Panc1 (cell line): ENCODE measurements at regions not wholly inside any gene's neighbourhood (a gene's known extent, or its start where the extent isn't known, plus 50 kb on each side); places are given as distances from the start of the nearest gene placed in this dataset.

Experiments
- ATAC-seq: fragments of 200-7000 bp; cut with Tn5 transposase; 2 replicates; pipeline ENCODE4 v1.9.1; 2020; ENCODE audit warnings: mild to moderate bottlenecking, moderate library complexity
- BruUV-seq: library from RNA; stranded (reverse); fragments of 400-500 nt; replicated peaks from 2 replicates; lab custom pipeline; 2021; lab: Mats Ljungman, UMichigan
- CTCF ChIA-PET: fragments of 300-600 bp; sonication (Branson Sonifier 250); formaldehyde crosslinking; loops from one replicate; lab custom pipeline; 2022; ENCODE audit warnings: antibody characterized with exemption; lab: Charles Lee
- POLR2A ChIA-PET: fragments of 300-600 bp; sonication (Branson Sonifier 250); formaldehyde crosslinking; loops from one replicate; lab custom pipeline; 2022; ENCODE audit warnings: antibody characterized with exemption; lab: Charles Lee
- DNase-seq: peaks from one replicate; pipeline ENCODE4 v3.0.0-alpha.2; 2010; ENCODE audit warnings: low read depth, low spot score
- H3K27ac ChIP-seq: 2 replicates; pipeline ENCODE4 v1.5.1; 2011; ENCODE audit warnings: mild to moderate bottlenecking, low read length, inconsistent platforms
- H3K27me3 ChIP-seq: fragments of 200-500 bp; sonication (Bioruptor generic); 2 replicates; pipeline ENCODE4 v1.6.0; 2014; ENCODE audit warnings: low read length, inconsistent platforms; ENCODE audit not compliant: control insufficient read depth, insufficient read depth
- H3K36me3 ChIP-seq: fragments of 200-500 bp; sonication (Bioruptor generic); 2 replicates; pipeline ENCODE4 v1.5.1; 2014; ENCODE audit warnings: inconsistent platforms, mild to moderate bottlenecking, low read length, moderate library complexity; ENCODE audit not compliant: control insufficient read depth, insufficient read depth
- H3K4me1 ChIP-seq: 2 replicates; pipeline ENCODE4 v1.5.1; 2011; ENCODE audit warnings: inconsistent platforms, mild to moderate bottlenecking, low read length, moderate library complexity; ENCODE audit not compliant: control insufficient read depth, insufficient read depth
- H3K4me3 ChIP-seq, 2 experiments: 2 replicates each; pipeline ENCODE4 v1.5.1; 2011 to 2012; ENCODE audit warnings: low read depth in 2 of 2, low read length in 2 of 2, mild to moderate bottlenecking in 2 of 2, inconsistent platforms in 1 of 2, moderate library complexity in 1 of 2
- H3K9me3 ChIP-seq: fragments of 200-500 bp; sonication (Bioruptor generic); 2 replicates; pipeline ENCODE4 v1.5.1; 2014; ENCODE audit warnings: low read depth, mild to moderate bottlenecking, inconsistent platforms, low read length, moderate library complexity; ENCODE audit not compliant: control insufficient read depth, insufficient read depth
- CTCF ChIP-seq: fragments of 450-650 bp; IDR thresholded peaks from 2 replicates; pipeline ENCODE4 v1.5.1; 2017; ENCODE audit warnings: mild to moderate bottlenecking
- POLR2AphosphoS5 ChIP-seq: IDR thresholded peaks from 2 replicates; pipeline ENCODE4 v1.6.1; 2012; ENCODE audit warnings: mild to moderate bottlenecking, low read depth, low read length, moderate library complexity
- REST ChIP-seq, 2 experiments: IDR thresholded peaks; 2 replicates each; pipeline ENCODE4 v1.6.1; 2011 to 2012; ENCODE audit warnings: low read depth in 2 of 2, control low read depth in 1 of 2, low read length in 1 of 2, mild to moderate bottlenecking in 1 of 2, moderate library complexity in 1 of 2; ENCODE audit not compliant: insufficient read depth in 1 of 2
- SIN3A ChIP-seq: IDR thresholded peaks from 2 replicates; pipeline ENCODE4 v1.6.1; 2012; ENCODE audit warnings: low read depth, mild to moderate bottlenecking, low read length, moderate library complexity, borderline replicate concordance; ENCODE audit not compliant: insufficient read depth
- TCF7L2 ChIP-seq: IDR thresholded peaks from 2 replicates; pipeline ENCODE4 v1.6.1; 2011; ENCODE audit warnings: mild to moderate bottlenecking, low read depth, low read length, inconsistent platforms
- in situ Hi-C: cut with HindIII; loops from 2 replicates; pipeline ENCODE4 v1.10.0; 2016; ENCODE audit warnings: low sequenced_read_pairs, low pct_unique_long_range_greater_than_20kb
- intact Hi-C: fragments of 100-400 bp; cut with micrococcal nuclease; formaldehyde crosslinking; loops from one replicate; pipeline ENCODE4 v1.10.0; 2022; ENCODE audit not compliant: unreplicated experiment

- no peak overlapping the region for H3K27ac ChIP-seq
- no peaks in the 10 kb centered on the region for H3K36me3 ChIP-seq
- H3K9me3 ChIP-seq, result no peaks in the 10 kb centered on the region
- intact Hi-C loops (no loop called here), in situ Hi-C loops (no loop called here)
- BruUV-seq, result no TSS peak
- ATAC-seq, result no peak
- CTCF ChIA-PET, result no interaction called here
- POLR2A ChIA-PET, result interaction anchor here (0.7 kb wide), 1 partner anchor 44 kb away, joined by 9 read pairs; no protein-coding TSS in a partner anchor
- no peak overlapping the region for H3K4me3 ChIP-seq
- no peaks in the 10 kb centered on the region for H3K4me1 ChIP-seq
- DNase-seq, result no peak
- TF ChIP-seq CTCF (no peak), REST (IDR thresholded peaks at IDR 0.05; ENCODE audit: insufficient read depth in 1 of 2, low read depth in 2 of 2, low read length in 1 of 2) (no peak), POLR2AphosphoS5 (no peak), SIN3A (no peak), TCF7L2 (no peak)
- H3K27me3 ChIP-seq, result no peaks in the 10 kb centered on the region
These were observed 152.3 kb downstream of the SLC6A15 start for GRCh38 chr12:84760091-84760865.

GRCh38 chr12:84757978-84758377, 154.6 kb downstream of the SLC6A15 start:
- Histone ChIP-seq H3K9me3 (no peaks in the 10 kb centered on the region), H3K27me3 (no peaks in the 10 kb centered on the region), H3K4me1 (no peaks in the 10 kb centered on the region), H3K36me3 (no peaks in the 10 kb centered on the region), H3K27ac (no peak overlapping the region), H3K4me3 (no peak overlapping the region)
- no TSS peak for BruUV-seq
- no peak for ATAC-seq
- TF ChIP-seq REST (IDR thresholded peaks at IDR 0.05; ENCODE audit: insufficient read depth in 1 of 2, low read depth in 2 of 2, low read length in 1 of 2), result no peak
- TF ChIP-seq SIN3A, result no peak
- TF ChIP-seq POLR2AphosphoS5, result no peak
- TF ChIP-seq CTCF, result no peak
- no peak for TF ChIP-seq TCF7L2
- ChIA-PET POLR2A (no interaction called here), CTCF (no interaction called here)
- in situ Hi-C loops, result no loop called here
- intact Hi-C loops, result no loop called here
- DNase-seq, result no peak
